ENCODE measurements at regions not wholly inside any gene's neighbourhood (a gene's known extent, or its start where the extent isn't known, plus 50 kb on each side); places are given as distances from the start of the nearest gene placed in this dataset.

DNA sequence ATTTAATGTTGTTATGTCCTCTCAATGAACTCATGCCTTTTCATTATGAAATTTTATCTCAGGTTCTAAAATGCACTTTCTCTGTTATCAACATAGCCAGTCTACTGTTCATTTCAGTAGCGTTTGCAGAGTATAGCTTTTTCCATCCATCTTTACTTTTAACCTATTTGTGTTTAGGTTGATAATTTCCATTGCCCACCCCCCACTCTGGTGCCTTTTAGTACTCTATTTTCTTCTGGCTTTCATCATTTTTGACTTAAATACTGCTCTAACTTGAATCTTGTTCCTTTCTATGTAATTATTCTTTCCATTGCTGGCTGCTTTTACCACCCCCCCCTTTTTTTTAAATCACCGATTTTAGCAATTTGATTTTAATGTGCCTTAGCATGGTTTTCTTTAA lies 585.0 kb upstream of the LRATD1 start:
- WGBS, 2 experiments (ENCODE audit: extremely low coverage in 1 of 2, insufficient coverage in 1 of 2, insufficient read length in 1 of 2, insufficient replicate concordance in 2 of 2, low coverage in 1 of 2, low lambda C conversion rate in 2 of 2, missing lambda C conversion rate in 1 of 2) = 93% methylated on average over 2 of the region's 2 CpGs; no CpG with 5 or more reads in 1 of the 2 experiments
- Histone ChIP-seq H2BK12ac (ENCODE audit: low read depth, low read length) (no peak overlapping the region), H4K5ac (ENCODE audit: insufficient read length, low read depth, low read length) (no peak overlapping the region), H3K79me1 (ENCODE audit: low read depth, low read length) (no peaks in the 10 kb centered on the region), H3K18ac (ENCODE audit: extremely low read depth, low read length) (no peak overlapping the region), H3K9ac (replicated peaks in 1 of 4; ENCODE audit: extremely low read depth in 1 of 4, low read depth in 3 of 4, low read length in 3 of 4) (no peak overlapping the region), H3K23ac (ENCODE audit: insufficient read length) (no peak overlapping the region), H4K8ac (ENCODE audit: extremely low read depth, insufficient read depth, low read length) (no peak overlapping the region), H3K14ac (ENCODE audit: insufficient read length) (no peak overlapping the region), H3K27ac (ENCODE audit: low read depth, low read length) (no peak overlapping the region), H3K27me3 (replicated peaks in 1 of 4; ENCODE audit: control insufficient read depth in 3 of 4, extremely low read depth in 1 of 4, insufficient read depth in 3 of 4, low read length in 3 of 4) (no peaks in the 10 kb centered on the region), H2BK15ac (ENCODE audit: low read length) (no peak overlapping the region), H4K20me1 (replicated peaks in 1 of 2; ENCODE audit: control insufficient read depth in 1 of 2, insufficient read depth in 2 of 2, low read length in 2 of 2) (no peaks in the 10 kb centered on the region), H3K36me3 (ENCODE audit: control insufficient read depth in 2 of 4, insufficient read depth in 4 of 4, low read length in 3 of 4) (no peaks in the 10 kb centered on the region), H2BK5ac (ENCODE audit: low read depth, low read length) (no peak overlapping the region), H2AK5ac (ENCODE audit: low read depth, low read length) (no peak overlapping the region), H2BK120ac (replicated peaks; ENCODE audit: low read depth, low read length) (no peak overlapping the region), H2AFZ (ENCODE audit: low read length) (no peak overlapping the region), H2BK20ac (ENCODE audit: low read length) (no peak overlapping the region), H3K56ac (replicated peaks; ENCODE audit: insufficient read length, low read depth, low read length) (no peak overlapping the region), H3K4me2 (ENCODE audit: insufficient read depth in 1 of 2, low read depth in 2 of 2, low read length in 2 of 2) (no peak overlapping the region), H3K4ac (replicated peaks; ENCODE audit: insufficient read length, low read depth, low read length) (no peak overlapping the region), H3K23me2 (ENCODE audit: low read depth, low read length) (no peaks in the 10 kb centered on the region), H3K79me2 (ENCODE audit: control insufficient read depth in 1 of 2, insufficient read depth in 2 of 2, low read length in 2 of 2) (no peaks in the 10 kb centered on the region), H3K9me3 (ENCODE audit: insufficient read depth in 2 of 2, low read depth in 1 of 2, low read length in 1 of 2) (no peaks in the 10 kb centered on the region), H3K4me1 (replicated peaks in 1 of 4; ENCODE audit: control insufficient read depth in 3 of 4, insufficient read depth in 4 of 4, low read length in 3 of 4) (no peaks in the 10 kb centered on the region), H4K91ac (replicated peaks; ENCODE audit: insufficient read length, low read length) (no peak overlapping the region), H3K4me3 (ENCODE audit: extremely low read depth in 1 of 4, insufficient read depth in 2 of 4, low read depth in 3 of 4, low read length in 4 of 4) (no peak overlapping the region)
- ChIA-PET CTCF (ENCODE audit: partially characterized antibody) (no interaction called here), POLR2A (ENCODE audit: partially characterized antibody) (no interaction called here)
- no peak for TF ChIP-seq SUZ12 (IDR thresholded peaks at IDR 0.05; ENCODE audit: low read length)
- TF ChIP-seq, protein P1, sequence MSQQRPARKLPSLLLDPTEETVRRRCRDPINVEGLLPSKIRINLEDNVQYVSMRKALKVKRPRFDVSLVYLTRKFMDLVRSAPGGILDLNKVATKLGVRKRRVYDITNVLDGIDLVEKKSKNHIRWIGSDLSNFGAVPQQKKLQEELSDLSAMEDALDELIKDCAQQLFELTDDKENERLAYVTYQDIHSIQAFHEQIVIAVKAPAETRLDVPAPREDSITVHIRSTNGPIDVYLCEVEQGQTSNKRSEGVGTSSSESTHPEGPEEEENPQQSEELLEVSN (IDR thresholded peaks at IDR 0.05) = no peak
- TF ChIP-seq HDAC6 (IDR thresholded peaks at IDR 0.05; ENCODE audit: low read depth, low read length) = no peak
- TF ChIP-seq FOSL1 (IDR thresholded peaks at IDR 0.05; ENCODE audit: insufficient read depth, low read depth, low read length) = no peak
- TF ChIP-seq TAF1 (IDR thresholded peaks at IDR 0.05; ENCODE audit: low read depth, low read length) = no peak
- TF ChIP-seq SP2 (IDR thresholded peaks at IDR 0.05; ENCODE audit: low read length) = no peak
- no peak for TF ChIP-seq GABPA (IDR thresholded peaks at IDR 0.05; ENCODE audit: borderline replicate concordance, insufficient read depth, low read length)
- no peak for FAIRE-seq
- no peak for DNase-seq (ENCODE audit: low read depth in 1 of 2, low spot score in 2 of 2)

Measured in H1 (cell line).